B cell (primary cell): ENCODE measurements at regions not wholly inside any gene's neighbourhood (a gene's known extent, or its start where the extent isn't known, plus 50 kb on each side); places are given as distances from the start of the nearest gene placed in this dataset.

Source experiments
- ATAC-seq: fragments of 200-7000 bp; cut with Tn5 transposase; one replicate; pipeline ENCODE4 v1.10.0; 2021; ENCODE audit warnings: low read depth, mild to moderate bottlenecking, moderate number of reproducible peaks, moderate library complexity
- CTCF ChIA-PET: fragments of 350-600 bp; sonication (Branson Sonifier 250); formaldehyde crosslinking; loops from one replicate; lab custom pipeline; 2021; ENCODE audit warnings: antibody characterized with exemption, inconsistent platforms; lab: Charles Lee
- POLR2A ChIA-PET: fragments of 350-600 bp; sonication (Branson Sonifier 250); formaldehyde crosslinking; loops from one replicate; lab custom pipeline; 2021; ENCODE audit warnings: antibody characterized with exemption; lab: Charles Lee
- DNase-seq: peaks from one replicate; pipeline ENCODE4 v3.0.0; 2013
- H2AFZ ChIP-seq: 2 replicates; pipeline ENCODE4 v1.6.1; 2012; ENCODE audit warnings: mild to moderate bottlenecking, low read depth, low read length; ENCODE audit not compliant: insufficient read depth, poor library complexity, severe bottlenecking
- H3K27ac ChIP-seq, 2 donors: 1 replicate in 1 of 2; 2 replicates in 1 of 2; pipeline ENCODE4 v1.5.1; 2012 to 2013; ENCODE audit warnings: low read length in 2 of 2, mild to moderate bottlenecking in 2 of 2, moderate library complexity in 1 of 2
- H3K27me3 ChIP-seq, 4 experiments: fragments of 200-600 bp in 1 of 4; sonication (generic) in 1 of 4; replicated peaks in 1 of 4; 1 replicate in 2 of 4; 2 replicates in 2 of 4; pipeline versions ENCODE4 v1.6.1 to v1.7.0; 2013 to 2016; ENCODE audit warnings: low read length in 3 of 4, mild to moderate bottlenecking in 2 of 4, mixed read lengths in 1 of 4, moderate library complexity in 1 of 4; ENCODE audit not compliant: insufficient read depth in 4 of 4, control insufficient read depth in 3 of 4; ENCODE audit errors: control extremely low read depth in 1 of 4
- H3K36me3 ChIP-seq, 2 experiments: replicated peaks in 1 of 2; 1 replicate in 1 of 2; 2 replicates in 1 of 2; pipeline versions ENCODE4 v1.6.1 to v1.7.1; 2013; ENCODE audit warnings: low read length in 1 of 2; ENCODE audit not compliant: insufficient read depth in 2 of 2, control insufficient read depth in 1 of 2; ENCODE audit errors: control extremely low read depth in 1 of 2, extremely low read depth in 1 of 2
- H3K4me1 ChIP-seq, 2 donors: fragments of 200-600 bp in 1 of 2; sonication (generic) in 1 of 2; 1 replicate in 1 of 2; 2 replicates in 1 of 2; pipeline versions ENCODE4 v1.5.1 to v1.6.1; 2013 to 2017; ENCODE audit warnings: low read length in 2 of 2; ENCODE audit not compliant: control insufficient read depth in 2 of 2, insufficient read depth in 2 of 2
- H3K4me2 ChIP-seq: replicated peaks from 2 replicates; pipeline ENCODE3; 2012; ENCODE audit warnings: mild to moderate bottlenecking, low read depth, low read length; ENCODE audit not compliant: poor library complexity, severe bottlenecking
- H3K4me3 ChIP-seq, 5 experiments: fragments of 200-600 bp in 1 of 5; sonication (generic) in 1 of 5; 1 replicate in 3 of 5; 2 replicates in 2 of 5; pipeline versions ENCODE4 v1.5.1 to v1.7.0; 2011 to 2016; ENCODE audit warnings: low read length in 4 of 5, mild to moderate bottlenecking in 4 of 5, low read depth in 2 of 5, control low read depth in 1 of 5, moderate library complexity in 1 of 5; ENCODE audit not compliant: insufficient read depth in 1 of 5; ENCODE audit errors: control extremely low read depth in 1 of 5, extremely low read depth in 1 of 5
- H3K79me2 ChIP-seq: fragments of 200-600 bp; sonication (generic); one replicate; pipeline ENCODE4 v1.6.0; 2016; ENCODE audit warnings: low read length; ENCODE audit not compliant: control insufficient read depth, insufficient read depth
- H3K9ac ChIP-seq: fragments of 200-600 bp; sonication (generic); 2 replicates; pipeline ENCODE4 v1.6.1; 2017; ENCODE audit warnings: mild to moderate bottlenecking, low read length, moderate library complexity
- H3K9me3 ChIP-seq, 3 donors: one replicate each; pipeline versions ENCODE4 v1.6.1 to v1.7.1; 2013; ENCODE audit warnings: low read length in 2 of 3; ENCODE audit not compliant: control insufficient read depth in 2 of 3, insufficient read depth in 1 of 3; ENCODE audit errors: control extremely low read depth in 1 of 3
- H4K20me1 ChIP-seq: 2 replicates; pipeline ENCODE4 v1.6.0; 2012; ENCODE audit warnings: mild to moderate bottlenecking, low read length; ENCODE audit not compliant: insufficient read depth, control insufficient read depth, poor library complexity, severe bottlenecking
- H3K27ac Mint-ChIP-seq: one replicate; pipeline ENCODE4 v1.8.0; 2021; ENCODE audit warnings: mixed read lengths
- H3K27me3 Mint-ChIP-seq: one replicate; pipeline ENCODE4 v1.8.0; 2021; ENCODE audit warnings: mixed read lengths
- H3K4me1 Mint-ChIP-seq: one replicate; pipeline ENCODE4 v1.8.0; 2021; ENCODE audit warnings: mixed read lengths
- H3K4me3 Mint-ChIP-seq: one replicate; pipeline ENCODE4 v1.8.0; 2021; ENCODE audit warnings: mixed read lengths
- H3K9me3 Mint-ChIP-seq: one replicate; pipeline ENCODE4 v1.8.0; 2022; ENCODE audit warnings: mixed read lengths; ENCODE audit not compliant: insufficient read depth
- EZH2 ChIP-seq: IDR thresholded peaks from 2 replicates; pipeline ENCODE4 v1.6.1; 2012; ENCODE audit warnings: borderline replicate concordance, low read depth, mild to moderate bottlenecking, moderate library complexity, low read length; ENCODE audit not compliant: insufficient read depth, poor library complexity, severe bottlenecking
- WGBS: methylation state at CpG from one replicate; pipeline ENCODE4 v1.1.5; 2013; ENCODE audit warnings: missing lambda C conversion rate; ENCODE audit not compliant: insufficient coverage; 5-methylcytosine and 5-hydroxymethylcytosine counted together
- intact Hi-C: fragments of 100-400 bp; cut with micrococcal nuclease; formaldehyde crosslinking; loops from one replicate; pipeline ENCODE4 v1.10.0; 2022
- TF ChIP-seq, protein P1 (sequence below): fragments of 200-600 bp; IDR thresholded peaks from one replicate; pipeline ENCODE4 v1.8.0; 2022; ENCODE audit warnings: antibody characterized with exemption, mild to moderate bottlenecking

DNA sequence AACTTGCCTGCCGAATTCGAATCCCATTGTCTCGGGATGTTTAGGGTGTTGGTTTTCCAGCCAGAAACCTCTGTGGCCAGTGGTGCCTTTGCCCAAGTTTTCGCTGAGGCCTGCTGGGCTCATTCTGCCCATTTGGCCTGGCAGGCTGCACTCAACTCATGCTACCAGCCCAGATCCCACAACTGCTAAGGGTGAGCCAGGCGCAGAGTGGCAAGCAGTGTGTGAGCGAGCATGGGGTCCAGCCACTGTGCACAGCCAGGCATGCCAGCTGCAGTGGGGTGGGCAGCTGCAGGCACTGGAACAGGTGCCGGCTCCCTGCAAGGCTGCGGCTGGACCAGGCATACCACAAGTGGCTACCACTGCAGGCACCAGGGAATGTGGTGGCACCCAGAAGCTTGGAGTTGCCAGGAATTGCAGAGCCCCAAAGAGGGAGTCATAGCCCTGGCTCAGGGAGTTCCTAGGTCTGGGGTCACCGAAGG lies 151.4 kb upstream of the P2RY1 start:
- no peak for ATAC-seq
- 95% methylated on average over 8 of the region's 9 CpGs for WGBS

DNA sequence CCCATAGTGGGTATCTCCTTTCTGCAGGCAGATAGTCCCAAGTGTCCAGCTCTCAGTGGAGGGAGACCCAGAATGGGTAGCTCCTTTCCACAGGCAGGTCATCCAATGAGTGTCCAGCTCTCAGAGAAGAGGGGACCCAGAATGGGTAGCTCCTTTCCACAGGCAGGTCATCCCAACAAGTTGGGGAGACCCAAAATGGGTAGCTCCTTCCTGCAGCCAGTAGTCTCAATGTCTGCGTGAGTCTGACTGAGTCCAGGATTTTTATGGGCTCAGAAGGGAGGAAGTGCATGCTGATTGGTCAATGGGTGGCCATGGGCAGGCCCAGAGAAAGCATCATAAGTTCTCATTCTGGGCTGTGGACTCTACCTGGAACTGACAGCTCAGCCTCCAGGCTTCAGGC lies 150.7 kb upstream of the P2RY1 start:
- Mint-ChIP-seq H3K9me3 (no peaks in the 10 kb centered on the region), H3K4me1 (no peaks in the 10 kb centered on the region), H3K27me3 (peaks cover 18% of the 10 kb centered on the region), H3K4me3 (no peak overlapping the region), H3K27ac (no peak overlapping the region)
- peaks cover 0 to 11% (median 0%) of the 10 kb centered on the region in 3 donors for H3K9me3 ChIP-seq
- H3K9ac ChIP-seq = no peak overlapping the region
- ChIA-PET CTCF (no interaction called here), POLR2A (no interaction called here)
- H3K4me2 ChIP-seq = no peak overlapping the region
- H2AFZ ChIP-seq = no peak overlapping the region
- H3K27ac ChIP-seq = no peak overlapping the region
- H3K27me3 ChIP-seq = no peaks in the 10 kb centered on the region
- intact Hi-C loops = no loop called here
- DNase-seq (no peak), ATAC-seq (no peak)
- no peaks in the 10 kb centered on the region for H3K4me1 ChIP-seq
- no peaks in the 10 kb centered on the region for H3K79me2 ChIP-seq
- no peaks in the 10 kb centered on the region for H4K20me1 ChIP-seq
- no peak for TF ChIP-seq EZH2
- TF ChIP-seq, protein P1, sequence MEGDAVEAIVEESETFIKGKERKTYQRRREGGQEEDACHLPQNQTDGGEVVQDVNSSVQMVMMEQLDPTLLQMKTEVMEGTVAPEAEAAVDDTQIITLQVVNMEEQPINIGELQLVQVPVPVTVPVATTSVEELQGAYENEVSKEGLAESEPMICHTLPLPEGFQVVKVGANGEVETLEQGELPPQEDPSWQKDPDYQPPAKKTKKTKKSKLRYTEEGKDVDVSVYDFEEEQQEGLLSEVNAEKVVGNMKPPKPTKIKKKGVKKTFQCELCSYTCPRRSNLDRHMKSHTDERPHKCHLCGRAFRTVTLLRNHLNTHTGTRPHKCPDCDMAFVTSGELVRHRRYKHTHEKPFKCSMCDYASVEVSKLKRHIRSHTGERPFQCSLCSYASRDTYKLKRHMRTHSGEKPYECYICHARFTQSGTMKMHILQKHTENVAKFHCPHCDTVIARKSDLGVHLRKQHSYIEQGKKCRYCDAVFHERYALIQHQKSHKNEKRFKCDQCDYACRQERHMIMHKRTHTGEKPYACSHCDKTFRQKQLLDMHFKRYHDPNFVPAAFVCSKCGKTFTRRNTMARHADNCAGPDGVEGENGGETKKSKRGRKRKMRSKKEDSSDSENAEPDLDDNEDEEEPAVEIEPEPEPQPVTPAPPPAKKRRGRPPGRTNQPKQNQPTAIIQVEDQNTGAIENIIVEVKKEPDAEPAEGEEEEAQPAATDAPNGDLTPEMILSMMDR = no peak
- no peaks in the 10 kb centered on the region for H3K36me3 ChIP-seq
- WGBS = 100% methylated on average over 1 of the region's 1 CpG
- H3K4me3 ChIP-seq = no peak overlapping the region

More for the DNA sequence above, 151.4 kb upstream of the P2RY1 start:
- ChIA-PET POLR2A (no interaction called here), CTCF (no interaction called here)
- peaks cover 0 to 11% (median 0%) of the 10 kb centered on the region in 3 donors for H3K9me3 ChIP-seq
- H3K27ac ChIP-seq = no peak overlapping the region
- no peak overlapping the region for H2AFZ ChIP-seq
- H3K79me2 ChIP-seq = no peaks in the 10 kb centered on the region
- H4K20me1 ChIP-seq = no peaks in the 10 kb centered on the region
- no peak overlapping the region for H3K9ac ChIP-seq
- no peak overlapping the region for H3K27ac Mint-ChIP-seq
- no peak overlapping the region for H3K4me3 Mint-ChIP-seq
- peaks cover 18% of the 10 kb centered on the region for H3K27me3 Mint-ChIP-seq
- TF ChIP-seq, protein P1 = no peak
- TF ChIP-seq EZH2 = no peak
- H3K4me2 ChIP-seq = no peak overlapping the region
- no peaks in the 10 kb centered on the region for H3K9me3 Mint-ChIP-seq
- H3K4me3 ChIP-seq = no peak overlapping the region
- no peaks in the 10 kb centered on the region for H3K27me3 ChIP-seq
- intact Hi-C loops = no loop called here
- no peak for DNase-seq
- H3K4me1 ChIP-seq = no peaks in the 10 kb centered on the region
- H3K36me3 ChIP-seq = no peaks in the 10 kb centered on the region
- H3K4me1 Mint-ChIP-seq = no peaks in the 10 kb centered on the region
